Endodermal cell (in vitro differentiated cells): ENCODE measurements at regions not wholly inside any gene's neighbourhood (a gene's known extent, or its start where the extent isn't known, plus 50 kb on each side); places are given as distances from the start of the nearest gene placed in this dataset.

Experiments used
- DNase-seq: peaks from one replicate; pipeline ENCODE4 v3.0.0-alpha.2; 2017
- H3K27ac ChIP-seq: 2 replicates; pipeline ENCODE4 v1.5.1; 2013; ENCODE audit warnings: mild to moderate bottlenecking, low read depth, low read length, moderate library complexity
- H3K27me3 ChIP-seq: 2 replicates; pipeline ENCODE4 v1.6.1; 2013; ENCODE audit warnings: mild to moderate bottlenecking, low read length, moderate library complexity; ENCODE audit not compliant: insufficient read depth, control insufficient read depth, poor library complexity, severe bottlenecking
- H3K36me3 ChIP-seq: 2 replicates; pipeline ENCODE4 v1.7.0; 2013; ENCODE audit warnings: mild to moderate bottlenecking, low read length, moderate library complexity; ENCODE audit not compliant: control insufficient read depth, insufficient read depth
- H3K4me1 ChIP-seq: one replicate; pipeline ENCODE4 v1.7.0; 2013; ENCODE audit warnings: low read length; ENCODE audit not compliant: control insufficient read depth, insufficient read depth
- H3K4me3 ChIP-seq: 2 replicates; pipeline ENCODE4 v1.5.1; 2013; ENCODE audit warnings: mild to moderate bottlenecking, low read length, moderate library complexity
- H3K9ac ChIP-seq: 2 replicates; pipeline ENCODE4 v1.6.1; 2013; ENCODE audit warnings: mild to moderate bottlenecking, low read length, moderate library complexity; ENCODE audit not compliant: poor library complexity, severe bottlenecking; ENCODE audit errors: extremely low read depth
- H3K9me3 ChIP-seq: 2 replicates; pipeline ENCODE4 v1.6.1; 2013; ENCODE audit warnings: mild to moderate bottlenecking, low read length, moderate library complexity; ENCODE audit not compliant: control insufficient read depth
- H3K27ac Mint-ChIP-seq: 2 replicates; pipeline ENCODE4 v1.8.0; 2020; ENCODE audit warnings: mixed read lengths
- H3K27me3 Mint-ChIP-seq: 2 replicates; pipeline ENCODE4 v1.8.0; 2021; ENCODE audit warnings: mild to moderate bottlenecking, mixed read lengths; ENCODE audit not compliant: insufficient read depth
- H3K36me3 Mint-ChIP-seq: 2 replicates; pipeline ENCODE4 v1.8.0; 2020; ENCODE audit warnings: low read depth, mixed read lengths
- H3K4me1 Mint-ChIP-seq: 2 replicates; pipeline ENCODE4 v1.8.0; 2020; ENCODE audit warnings: mixed read lengths
- H3K4me3 Mint-ChIP-seq: 2 replicates; pipeline ENCODE4 v1.8.0; 2020; ENCODE audit warnings: mild to moderate bottlenecking, moderate library complexity, mixed read lengths
- H3K9me3 Mint-ChIP-seq: 2 replicates; pipeline ENCODE4 v1.8.0; 2020; ENCODE audit warnings: mild to moderate bottlenecking, mixed read lengths
- WGBS, 2 experiments: methylation state at CpG; one replicate each; pipeline versions ENCODE4 v1.1.5 to v1.1.7; 2013; ENCODE audit warnings: missing lambda C conversion rate in 2 of 2, mixed read lengths in 1 of 2; ENCODE audit not compliant: insufficient coverage in 1 of 2, insufficient read length in 1 of 2; 5-methylcytosine and 5-hydroxymethylcytosine counted together
- TF ChIP-seq, protein P1 (sequence below): fragments of 200-600 bp; sonication (generic); conservative IDR thresholded peaks from 2 replicates; pipeline ENCODE4 v1.5.0; 2021; ENCODE audit warnings: antibody characterized with exemption, mild to moderate bottlenecking

DNA sequence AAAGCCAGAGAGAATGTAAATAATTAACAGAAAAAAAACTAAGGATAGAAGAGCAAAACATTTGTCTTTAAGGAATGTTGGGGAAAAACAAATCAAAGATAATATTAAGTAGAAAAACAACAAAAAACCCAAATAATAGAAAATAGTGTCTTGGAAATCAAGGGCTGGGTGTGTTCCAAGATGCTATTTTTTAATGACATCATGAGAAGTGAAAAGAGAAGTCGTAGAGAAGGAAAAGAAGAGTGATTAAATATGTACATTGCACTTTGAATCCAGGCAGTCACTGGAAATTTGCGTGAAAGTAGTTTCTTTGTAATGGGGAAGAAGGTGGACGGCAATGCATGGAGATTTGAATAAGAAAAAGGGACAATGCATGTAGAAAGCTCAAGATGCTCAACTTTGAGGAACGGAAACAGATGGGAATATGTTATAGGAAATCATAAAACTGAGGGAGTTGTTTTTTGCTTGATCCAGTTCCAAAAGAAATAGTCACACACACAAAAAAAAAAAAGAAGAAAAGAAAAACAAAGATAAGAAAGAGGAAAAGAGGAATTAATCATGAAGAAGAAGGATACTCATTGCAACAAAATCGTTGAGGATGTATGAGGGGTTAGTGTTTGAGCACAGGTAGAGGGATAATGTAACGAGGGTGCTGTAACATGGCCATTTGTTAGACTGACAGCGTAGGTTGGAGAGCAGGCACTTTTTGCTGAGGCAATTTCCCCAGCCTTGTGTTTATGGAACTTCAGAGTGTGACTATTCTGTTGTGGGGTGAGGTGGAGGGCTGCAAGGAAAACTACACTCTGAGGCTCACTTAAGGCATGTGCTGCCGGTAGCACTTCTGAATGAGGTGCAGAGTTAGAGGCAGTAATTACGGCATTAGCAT, 184.1 kb downstream of the CALCRL start:
- Mint-ChIP-seq H3K9me3 (no peaks in the 10 kb centered on the region), H3K4me3 (no peak overlapping the region), H3K27me3 (no peaks in the 10 kb centered on the region), H3K4me1 (peaks cover 14% of the 10 kb centered on the region), H3K36me3 (no peaks in the 10 kb centered on the region), H3K27ac (peak overlapping the region; percentile 4)
- WGBS, 2 experiments: 59 to 68% methylated on average over 7 to 9 of the region's 9 CpGs
- TF ChIP-seq, protein P1, sequence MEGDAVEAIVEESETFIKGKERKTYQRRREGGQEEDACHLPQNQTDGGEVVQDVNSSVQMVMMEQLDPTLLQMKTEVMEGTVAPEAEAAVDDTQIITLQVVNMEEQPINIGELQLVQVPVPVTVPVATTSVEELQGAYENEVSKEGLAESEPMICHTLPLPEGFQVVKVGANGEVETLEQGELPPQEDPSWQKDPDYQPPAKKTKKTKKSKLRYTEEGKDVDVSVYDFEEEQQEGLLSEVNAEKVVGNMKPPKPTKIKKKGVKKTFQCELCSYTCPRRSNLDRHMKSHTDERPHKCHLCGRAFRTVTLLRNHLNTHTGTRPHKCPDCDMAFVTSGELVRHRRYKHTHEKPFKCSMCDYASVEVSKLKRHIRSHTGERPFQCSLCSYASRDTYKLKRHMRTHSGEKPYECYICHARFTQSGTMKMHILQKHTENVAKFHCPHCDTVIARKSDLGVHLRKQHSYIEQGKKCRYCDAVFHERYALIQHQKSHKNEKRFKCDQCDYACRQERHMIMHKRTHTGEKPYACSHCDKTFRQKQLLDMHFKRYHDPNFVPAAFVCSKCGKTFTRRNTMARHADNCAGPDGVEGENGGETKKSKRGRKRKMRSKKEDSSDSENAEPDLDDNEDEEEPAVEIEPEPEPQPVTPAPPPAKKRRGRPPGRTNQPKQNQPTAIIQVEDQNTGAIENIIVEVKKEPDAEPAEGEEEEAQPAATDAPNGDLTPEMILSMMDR: no peak
- Histone ChIP-seq H3K36me3 (no peaks in the 10 kb centered on the region), H3K27ac (no peak overlapping the region), H3K4me1 (no peaks in the 10 kb centered on the region), H3K9ac (no peak overlapping the region), H3K4me3 (no peak overlapping the region), H3K27me3 (no peaks in the 10 kb centered on the region), H3K9me3 (no peaks in the 10 kb centered on the region)
- DNase-seq: peak; percentile 44

DNA sequence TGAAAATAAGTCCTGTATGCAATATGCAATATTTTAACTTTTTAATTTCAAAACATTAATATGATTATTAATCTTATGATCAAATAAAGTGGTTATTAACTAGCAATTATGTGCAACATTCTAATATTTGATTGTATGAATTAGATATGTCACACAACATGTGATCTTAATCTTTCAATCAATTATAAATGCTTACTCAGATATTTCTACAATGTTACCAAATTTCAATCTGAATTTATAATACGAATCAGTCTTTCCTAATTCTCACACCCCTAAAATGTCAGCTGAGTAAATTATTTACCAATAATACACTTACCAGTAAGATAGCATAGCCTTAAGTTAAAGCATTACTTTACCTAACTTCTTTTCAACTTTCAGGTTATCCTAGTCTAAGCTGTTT, 186.3 kb downstream of the CALCRL start:
- Histone ChIP-seq H3K4me3 (no peak overlapping the region), H3K4me1 (no peaks in the 10 kb centered on the region), H3K9me3 (no peaks in the 10 kb centered on the region), H3K9ac (no peak overlapping the region), H3K27me3 (no peaks in the 10 kb centered on the region), H3K27ac (no peak overlapping the region), H3K36me3 (no peaks in the 10 kb centered on the region)
- Mint-ChIP-seq H3K27ac (no peak overlapping the region), H3K4me1 (peaks cover 14% of the 10 kb centered on the region), H3K36me3 (no peaks in the 10 kb centered on the region), H3K27me3 (no peaks in the 10 kb centered on the region), H3K9me3 (no peaks in the 10 kb centered on the region), H3K4me3 (no peak overlapping the region)
- 94 to 100% methylated on average over 1 of the region's 1 CpG for WGBS, 2 experiments
- DNase-seq: no peak
- TF ChIP-seq, protein P1: no peak

DNA sequence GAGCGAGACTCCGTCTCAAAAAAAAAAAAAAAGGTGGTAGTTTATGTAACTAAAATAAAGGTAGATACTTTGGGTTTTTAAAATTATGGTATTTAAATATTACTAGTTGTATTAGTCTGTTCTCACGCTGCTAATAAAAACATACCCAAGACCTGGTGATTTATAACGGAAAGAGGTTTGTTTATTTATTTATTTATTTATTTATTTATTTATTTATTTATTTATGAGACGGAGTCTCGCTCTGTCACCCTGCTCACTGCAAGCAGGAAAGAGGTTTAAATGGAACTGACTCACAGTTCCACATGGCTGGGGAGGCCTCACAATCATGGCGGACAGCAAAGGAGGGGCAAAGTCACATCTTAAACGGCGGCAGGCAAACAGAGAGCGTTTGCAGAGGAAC, 196.0 kb downstream of the CALCRL start:
- no peaks in the 10 kb centered on the region for H3K9me3 ChIP-seq
- no peaks in the 10 kb centered on the region for H3K27me3 Mint-ChIP-seq
- no peaks in the 10 kb centered on the region for H3K9me3 Mint-ChIP-seq
- H3K27ac Mint-ChIP-seq: no peak overlapping the region
- no peak overlapping the region for H3K4me3 ChIP-seq
- no peaks in the 10 kb centered on the region for H3K27me3 ChIP-seq
- DNase-seq: no peak
- WGBS, 2 experiments: 95 to 100% methylated on average over 1 to 9 of the region's 10 CpGs
- no peaks in the 10 kb centered on the region for H3K36me3 ChIP-seq
- no peak overlapping the region for H3K27ac ChIP-seq
- H3K9ac ChIP-seq: no peak overlapping the region
- no peaks in the 10 kb centered on the region for H3K4me1 Mint-ChIP-seq
- no peak overlapping the region for H3K4me3 Mint-ChIP-seq
- TF ChIP-seq, protein P1: no peak
- no peaks in the 10 kb centered on the region for H3K4me1 ChIP-seq
- no peaks in the 10 kb centered on the region for H3K36me3 Mint-ChIP-seq
